VCaP (cell line): ENCODE measurements at regions not wholly inside any gene's neighbourhood (a gene's known extent, or its start where the extent isn't known, plus 50 kb on each side); places are given as distances from the start of the nearest gene placed in this dataset.

Experiments
- H3K27ac ChIP-seq: fragments of 450-650 bp; 2 replicates; pipeline ENCODE4 v1.5.1; 2017
- CTCF ChIP-seq: fragments of 450-650 bp; conservative IDR thresholded peaks from 2 replicates; pipeline ENCODE4 v1.5.1; 2017; ENCODE audit warnings: mild to moderate bottlenecking, moderate library complexity

- no peak overlapping the region for H3K27ac ChIP-seq
- TF ChIP-seq CTCF = no peak
These were observed 1003.7 kb downstream of the SLITRK5 start for GRCh38 chr13:88674841-88675240.

GRCh38 chr13:88675347-88675996 lies 1004.3 kb downstream of the SLITRK5 start:
- TF ChIP-seq CTCF = no peak
- H3K27ac ChIP-seq = no peak overlapping the region

- TF ChIP-seq CTCF = no peak
- no peak overlapping the region for H3K27ac ChIP-seq
These were observed 1004.8 kb downstream of the SLITRK5 start for GRCh38 chr13:88676016-88676415.

GRCh38 chr13:88685459-88685858 lies 1014.3 kb downstream of the SLITRK5 start:
- H3K27ac ChIP-seq = no peak overlapping the region
- TF ChIP-seq CTCF = no peak

GRCh38 chr13:88701551-88701950 lies 1030.4 kb downstream of the SLITRK5 start:
- no peak overlapping the region for H3K27ac ChIP-seq
- TF ChIP-seq CTCF = no peak

- H3K27ac ChIP-seq = no peak overlapping the region
- no peak for TF ChIP-seq CTCF
These were observed 1033.6 kb downstream of the SLITRK5 start for GRCh38 chr13:88704600-88705275.

GRCh38 chr13:88707646-88708045 lies 1036.5 kb downstream of the SLITRK5 start:
- TF ChIP-seq CTCF = no peak
- no peak overlapping the region for H3K27ac ChIP-seq
